Amniotic stem cell (primary cell): ENCODE measurements at regions not wholly inside any gene's neighbourhood (a gene's known extent, or its start where the extent isn't known, plus 50 kb on each side); places are given as distances from the start of the nearest gene placed in this dataset.

ENCODE experiments used
- DNase-seq: peaks from one replicate; lab custom pipeline; 2025; lab: John Stamatoyannopoulos, UW

DNA sequence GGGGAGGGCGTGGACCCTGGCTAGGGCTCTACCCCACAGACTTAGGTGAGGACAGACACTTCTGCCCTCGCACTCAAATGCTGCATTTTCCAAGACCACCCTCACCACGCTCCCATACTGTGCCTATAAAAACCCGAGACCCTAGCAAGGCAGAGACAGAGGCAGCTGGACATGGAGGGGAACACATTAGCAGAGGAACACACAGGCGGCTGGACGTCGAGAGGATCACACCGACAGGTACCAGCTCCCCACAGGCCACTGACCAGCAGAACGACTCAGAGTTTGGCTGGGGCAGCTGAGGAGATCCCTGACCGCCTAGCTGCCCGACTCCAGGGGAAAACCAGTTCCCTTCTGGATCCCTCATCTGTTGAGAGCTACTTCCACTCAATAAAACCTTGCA lies 338.2 kb upstream of the SMIM30 start:
- DNase-seq = no peak

DNA sequence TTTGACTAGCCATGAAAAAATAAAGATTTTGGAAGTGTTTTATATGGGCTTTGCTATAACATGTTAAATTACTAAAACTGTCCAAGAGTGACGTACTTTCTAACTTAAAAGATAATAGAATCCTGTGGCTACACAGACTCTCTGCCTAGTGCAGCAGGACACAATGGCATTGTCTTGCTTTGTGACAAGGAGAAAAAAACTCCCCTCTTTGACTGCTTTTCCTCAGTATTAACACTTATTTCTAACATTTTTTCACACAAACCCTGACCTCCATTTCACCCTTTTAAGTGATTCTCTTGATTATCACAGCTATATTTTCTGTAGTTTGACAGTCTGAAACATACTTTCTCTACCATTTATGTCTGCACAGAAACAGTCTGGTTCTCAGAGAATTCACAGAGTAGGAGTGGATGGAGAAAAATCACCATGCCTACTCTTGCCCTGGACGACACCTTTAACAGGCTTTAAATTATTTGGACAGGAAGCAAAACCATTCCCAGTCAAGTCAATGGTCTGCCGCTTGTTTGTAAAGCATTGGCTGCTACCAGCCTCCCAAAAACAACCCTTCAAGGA lies 336.3 kb upstream of the SMIM30 start:
- no peak for DNase-seq

DNA sequence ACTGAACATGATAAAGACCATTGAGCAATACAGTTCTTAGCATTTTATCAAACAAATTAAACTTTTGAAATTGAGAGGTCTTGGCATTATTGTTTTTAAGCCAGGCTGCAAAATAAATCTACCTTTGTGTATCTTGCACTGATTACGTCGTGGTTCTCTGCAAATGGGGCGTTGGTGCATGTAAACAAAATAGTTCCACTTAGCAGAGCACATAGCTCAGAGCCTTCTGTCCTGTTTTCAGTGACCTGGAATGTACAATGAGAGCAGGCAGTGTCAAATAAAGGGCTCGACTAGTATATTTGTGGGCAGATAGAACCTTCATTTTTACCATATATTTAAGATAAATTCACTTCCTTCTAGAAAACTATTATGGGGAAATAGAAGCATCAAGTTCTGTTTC lies 333.9 kb upstream of the SMIM30 start:
- no peak for DNase-seq

DNA sequence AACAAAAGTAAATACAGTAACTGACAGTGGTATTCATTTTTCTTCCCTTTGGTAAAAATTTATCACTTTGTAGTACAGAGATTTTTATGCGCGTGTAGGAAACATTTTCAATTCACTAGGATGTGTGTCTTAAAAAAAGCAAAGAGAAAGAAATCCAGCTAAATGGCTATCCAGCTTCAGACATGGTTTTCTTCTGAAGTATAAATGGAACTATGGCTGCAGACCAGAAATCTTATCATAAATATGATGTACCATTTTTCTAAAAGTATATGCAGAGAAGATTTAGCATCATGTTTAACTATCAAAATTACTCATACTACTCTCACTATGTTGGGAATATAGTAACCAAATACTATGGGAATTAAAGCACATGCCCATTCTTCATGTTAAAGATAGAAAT lies 328.4 kb upstream of the SMIM30 start:
- no peak for DNase-seq

DNA sequence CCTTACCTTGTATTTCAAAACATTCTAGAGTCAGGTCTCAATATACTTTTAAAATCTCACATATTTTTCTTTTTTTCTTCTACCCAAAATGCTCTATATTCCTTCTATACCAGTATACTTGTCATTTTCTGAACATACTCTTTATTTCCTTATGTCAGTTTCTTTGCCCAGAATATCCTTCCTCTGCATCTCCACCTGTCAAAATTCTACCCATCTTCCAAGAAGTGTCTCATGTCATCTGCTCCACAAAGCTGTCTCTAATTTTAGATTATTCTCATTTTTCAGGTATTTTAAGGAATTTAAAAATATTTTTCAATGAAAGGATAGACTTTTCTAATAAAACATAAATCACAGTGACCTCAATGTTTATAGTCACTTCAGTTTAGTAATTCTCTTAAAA lies 328.0 kb upstream of the SMIM30 start:
- no peak for DNase-seq

DNA sequence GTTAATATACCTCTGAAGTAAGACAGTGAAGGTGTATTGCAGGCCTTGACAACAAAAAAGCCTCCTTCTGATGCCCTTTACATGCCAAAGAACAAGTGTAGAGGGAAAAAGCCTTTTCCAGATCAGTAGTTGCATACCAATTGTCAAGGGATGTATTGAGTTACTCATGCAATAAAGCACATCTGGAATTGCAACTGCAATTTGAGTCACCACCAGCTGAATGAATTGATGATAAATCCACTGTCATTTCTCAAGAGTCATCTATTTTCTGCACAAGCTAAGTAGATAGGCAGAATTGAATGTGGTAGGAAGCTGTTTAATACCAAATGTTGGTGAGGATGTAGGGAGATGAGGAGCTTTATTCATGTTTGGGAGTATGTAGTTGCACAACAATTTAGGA lies 325.9 kb upstream of the SMIM30 start:
- DNase-seq = no peak

DNA sequence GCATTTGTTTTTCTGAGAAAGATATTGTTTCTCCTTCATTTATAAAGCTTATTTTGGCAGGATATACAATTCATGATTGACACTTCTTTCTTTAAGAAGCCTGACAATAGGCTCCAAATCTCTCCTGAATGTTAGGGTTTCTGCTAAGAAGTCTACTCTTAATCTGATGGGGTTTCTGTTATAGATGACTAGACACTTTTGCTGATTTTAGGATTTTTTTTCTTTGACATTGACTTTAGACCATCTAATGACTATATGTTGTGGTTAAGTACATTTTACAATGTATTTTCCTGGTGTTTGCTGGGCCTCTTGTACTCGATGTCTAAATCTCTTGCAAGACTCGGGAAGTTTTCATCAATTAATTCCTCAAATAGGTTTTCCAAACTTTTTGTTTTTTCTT lies 321.8 kb upstream of the SMIM30 start:
- DNase-seq = no peak

DNA sequence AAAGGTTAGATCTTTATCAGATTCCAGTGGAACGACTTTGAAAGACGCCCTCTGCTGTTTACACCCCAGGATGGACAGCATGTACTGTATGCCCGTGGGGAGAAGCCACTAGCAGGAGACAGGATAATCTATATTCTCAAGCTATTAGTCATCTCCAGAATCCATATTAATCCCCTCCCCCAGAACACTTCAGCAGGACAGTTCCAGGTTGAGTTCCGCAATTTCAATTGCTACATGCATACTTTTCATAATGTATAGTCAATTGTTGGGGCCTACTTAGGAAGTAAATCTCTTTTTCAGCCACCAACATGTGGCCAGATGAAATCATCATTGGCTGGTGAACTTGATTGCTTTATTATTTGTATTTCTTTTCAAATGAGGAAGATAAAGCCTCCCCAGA lies 313.1 kb upstream of the SMIM30 start:
- DNase-seq = no peak

DNA sequence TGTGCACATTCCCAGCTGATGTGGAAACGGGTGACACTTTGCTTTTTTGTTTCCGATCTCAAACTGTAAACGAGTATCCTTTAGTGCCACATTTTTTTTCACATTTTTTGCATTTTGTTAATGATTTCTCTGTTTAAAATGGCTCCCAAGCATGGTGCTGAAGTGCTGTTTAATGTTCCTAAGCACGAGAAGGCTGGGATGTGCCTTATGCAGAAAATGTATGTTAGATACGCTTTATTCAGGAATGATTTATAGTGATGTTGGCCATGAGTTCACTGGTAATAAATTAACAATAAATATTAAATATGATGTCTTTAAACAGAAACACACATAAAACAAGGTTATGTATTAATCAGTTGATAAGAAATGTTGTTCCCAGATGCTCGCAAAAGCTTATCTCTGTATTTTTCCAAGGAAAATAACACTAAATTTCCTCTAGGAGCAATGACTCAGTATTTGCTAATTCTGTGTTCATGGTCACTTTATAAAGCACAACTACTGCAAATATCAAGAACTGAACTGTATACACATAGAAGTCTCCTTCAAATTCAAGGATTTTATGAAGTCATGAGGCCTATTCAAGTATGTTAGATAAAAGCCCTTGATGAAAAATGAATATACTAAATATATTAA lies 305.9 kb upstream of the SMIM30 start:
- DNase-seq = no peak

DNA sequence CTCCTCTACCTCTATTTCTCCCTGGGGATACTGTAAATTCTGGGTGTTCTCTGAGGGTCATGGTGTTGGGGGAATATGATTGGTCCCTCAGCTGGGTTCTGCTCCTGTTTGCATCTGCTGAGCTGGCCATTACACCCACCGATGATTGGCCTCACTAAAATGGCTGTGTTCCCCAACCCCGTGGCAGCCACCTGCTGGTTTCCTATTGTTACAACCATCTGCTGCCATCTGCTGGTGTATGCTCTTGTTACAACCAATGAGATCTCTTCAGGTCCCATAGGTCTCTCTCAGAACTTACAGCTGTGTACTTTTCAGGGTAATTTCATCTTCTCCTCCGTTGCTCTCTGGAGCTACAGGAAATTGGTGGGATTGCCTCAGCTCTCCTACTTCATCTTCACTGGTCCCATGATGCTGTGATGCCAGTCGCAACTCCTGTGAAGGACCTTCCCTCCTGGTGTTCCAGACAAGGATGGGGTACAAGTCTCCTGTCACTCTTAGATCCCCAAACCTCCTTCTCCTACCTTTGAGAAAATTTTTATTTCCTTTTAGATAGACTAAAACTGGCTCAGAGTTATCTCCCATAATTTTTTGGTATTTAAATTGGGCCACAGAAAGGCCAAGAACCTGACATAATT lies 303.5 kb upstream of the SMIM30 start:
- peak; percentile 87 for DNase-seq

DNA sequence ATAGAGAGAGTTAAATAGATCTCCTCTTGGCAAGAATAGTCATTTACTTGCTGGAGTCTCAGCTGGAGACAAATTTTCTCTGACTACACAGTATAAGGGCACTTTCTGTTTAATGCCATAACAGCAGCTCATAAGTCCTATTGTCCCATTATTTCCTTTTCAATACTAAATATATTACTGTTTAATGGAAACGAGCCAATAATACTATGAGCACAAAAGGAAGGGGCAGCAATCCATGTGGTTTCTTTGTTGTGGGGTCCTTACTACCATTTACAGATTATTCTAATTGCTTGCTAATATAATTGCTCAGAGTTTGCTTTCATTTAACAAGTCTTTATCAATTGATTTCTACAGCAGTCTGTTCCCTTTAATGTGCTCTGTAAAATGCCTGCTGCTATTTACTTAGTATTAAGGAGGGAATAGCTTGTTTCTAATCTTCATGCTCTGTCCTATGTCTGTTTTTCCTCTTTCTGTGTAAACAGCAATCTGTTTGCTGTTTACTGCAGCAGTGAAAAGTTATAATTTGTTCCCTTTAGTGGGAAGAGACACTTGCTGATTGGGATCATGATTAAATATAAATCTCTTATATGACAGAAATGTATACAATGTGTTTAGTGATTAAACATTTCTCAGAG lies 296.2 kb upstream of the SMIM30 start:
- DNase-seq = no peak

DNA sequence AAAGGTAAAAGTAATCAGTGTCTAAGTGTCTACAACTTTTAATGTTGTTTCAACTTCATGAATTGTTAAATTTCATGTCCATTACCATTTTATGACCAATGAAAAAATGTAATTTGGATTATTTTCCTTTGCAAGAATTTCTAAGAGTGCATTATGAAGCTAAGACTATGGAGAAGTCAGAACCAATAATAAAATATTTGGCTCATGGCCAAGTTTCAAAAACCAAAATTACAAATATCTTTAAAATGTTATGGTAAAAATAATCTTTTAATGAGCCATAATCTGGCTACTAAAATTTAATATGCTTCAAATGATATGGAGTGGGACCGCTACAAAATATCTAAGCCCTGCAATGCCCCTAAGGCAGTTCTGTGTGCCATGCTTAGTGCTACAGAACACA lies 294.1 kb upstream of the SMIM30 start:
- no peak for DNase-seq

DNA sequence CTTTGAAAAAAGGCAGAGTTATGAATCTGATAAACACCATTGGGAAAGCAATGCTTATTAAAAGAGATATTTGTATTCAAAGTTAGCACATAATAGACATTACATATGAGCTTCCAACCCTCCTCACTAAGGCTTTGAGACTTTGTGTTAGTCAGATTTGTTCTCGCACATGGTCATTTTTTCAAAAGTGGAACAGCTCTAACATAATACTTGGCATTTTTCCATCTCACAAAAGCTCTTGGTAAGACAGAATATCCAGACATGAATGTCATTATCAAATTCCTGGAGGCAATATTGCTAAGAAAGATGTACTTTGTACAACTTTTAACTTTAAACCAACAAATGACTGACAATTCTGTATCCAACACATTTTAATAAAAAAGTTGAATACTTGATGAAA lies 292.4 kb upstream of the SMIM30 start:
- no peak for DNase-seq

DNA sequence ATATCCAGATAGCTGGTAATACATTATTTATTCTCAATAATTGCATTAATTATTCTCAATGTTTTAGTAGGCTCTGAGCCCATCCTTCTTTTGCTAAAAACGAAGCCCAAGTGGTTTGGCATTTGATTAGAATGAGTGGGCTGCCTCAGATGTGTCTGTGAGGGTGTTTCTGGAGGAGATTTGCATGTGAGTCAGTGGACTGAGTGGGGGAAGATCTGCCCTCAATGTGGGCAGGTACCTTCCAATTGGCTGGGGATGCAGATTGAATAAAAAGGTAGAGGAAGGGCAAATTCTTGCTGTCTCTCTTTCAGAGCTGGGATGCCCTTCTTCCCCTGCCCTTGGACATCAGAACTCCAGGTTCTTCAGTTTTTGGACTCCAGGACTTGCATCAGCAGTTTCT lies 290.6 kb upstream of the SMIM30 start:
- DNase-seq = no peak

DNA sequence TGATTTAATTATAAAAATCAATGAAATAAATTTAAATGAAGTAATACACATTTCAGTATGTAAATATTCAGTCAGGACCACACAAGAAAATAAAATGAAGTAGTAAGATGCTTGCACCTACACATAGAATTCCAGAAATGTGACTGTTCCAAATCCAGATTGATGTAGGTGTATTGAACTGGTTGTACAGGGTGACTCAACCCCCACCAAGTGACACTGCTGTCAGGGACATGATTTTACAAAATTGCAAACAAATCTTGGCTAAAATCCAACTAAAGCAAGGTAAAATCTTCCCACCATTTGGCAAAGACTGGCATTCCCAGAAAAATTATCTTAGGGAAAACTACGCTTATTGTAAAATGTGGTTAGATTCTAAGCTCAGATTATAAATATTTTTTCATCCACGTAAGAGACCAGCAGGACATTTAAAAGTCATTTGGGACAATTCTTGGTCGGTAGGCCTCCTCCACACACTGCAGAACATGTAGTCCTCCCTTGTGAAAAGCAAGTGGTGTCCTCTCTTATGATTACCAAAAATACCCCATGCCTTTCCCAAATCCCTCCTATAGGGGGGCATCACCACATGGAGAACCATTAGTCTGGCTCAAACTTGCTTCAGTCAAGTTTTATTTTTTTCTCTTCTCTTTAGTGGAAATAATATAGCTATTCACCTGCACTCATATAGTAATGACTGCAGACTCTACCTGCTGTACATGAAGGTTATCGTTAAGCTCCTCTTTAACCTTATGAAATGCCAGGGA lies 287.1 kb upstream of the SMIM30 start:
- no peak for DNase-seq

DNA sequence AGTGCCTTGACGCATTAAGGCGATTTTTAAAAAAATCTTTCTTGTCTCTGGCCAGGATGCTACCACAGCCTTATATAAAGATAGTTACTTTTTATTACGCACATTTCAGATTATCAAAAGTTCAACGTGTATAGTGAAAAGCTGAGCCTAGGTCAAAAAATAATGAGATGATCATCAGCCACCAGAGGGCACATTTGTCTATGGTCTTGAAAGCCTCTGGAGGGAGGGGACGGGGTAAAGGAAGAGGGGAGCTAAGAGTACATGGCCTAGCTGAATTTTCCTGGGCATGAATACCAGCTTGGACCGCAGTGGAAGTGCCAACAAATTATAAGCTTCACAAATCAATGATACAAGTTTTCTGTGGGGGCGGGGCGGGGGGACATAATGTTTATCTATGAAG lies 285.9 kb upstream of the SMIM30 start:
- DNase-seq = no peak

DNA sequence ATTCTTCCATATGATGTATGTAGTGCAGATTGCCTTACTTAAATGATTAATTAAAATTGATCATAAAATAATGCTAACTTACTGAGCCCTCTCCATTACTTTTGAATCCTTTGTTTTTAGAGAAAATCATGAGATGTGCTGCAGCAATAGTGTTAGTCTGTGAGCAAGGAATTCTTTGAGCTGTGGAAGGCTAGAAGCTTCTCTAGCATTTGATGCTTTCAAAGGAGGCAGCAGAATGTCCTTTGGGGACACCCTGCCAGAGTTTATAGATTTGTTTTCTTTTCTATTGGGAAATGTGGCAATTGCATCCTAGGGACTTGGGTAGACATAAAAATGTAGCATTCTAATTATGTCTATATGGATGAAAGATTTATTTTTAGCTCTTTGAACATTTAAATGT lies 284.1 kb upstream of the SMIM30 start:
- no peak for DNase-seq

DNA sequence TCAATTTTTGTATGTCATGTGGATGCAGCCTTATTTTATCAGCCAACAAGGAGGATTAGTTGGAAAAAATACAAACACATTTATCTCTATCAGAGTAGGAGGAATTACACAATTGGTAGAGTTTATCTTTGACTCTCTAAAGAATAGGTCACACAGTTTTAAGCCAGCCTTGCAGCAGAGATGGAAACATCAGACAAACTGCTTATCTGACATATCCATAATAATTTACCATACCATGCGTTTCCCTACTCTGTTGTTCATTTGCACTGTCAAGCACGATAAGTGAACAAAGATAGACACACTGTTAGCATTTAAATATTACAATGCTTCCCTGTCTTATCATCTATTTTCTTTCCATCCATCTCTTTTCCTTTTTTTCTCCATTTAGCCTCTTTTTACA lies 283.7 kb upstream of the SMIM30 start:
- DNase-seq = no peak

DNA sequence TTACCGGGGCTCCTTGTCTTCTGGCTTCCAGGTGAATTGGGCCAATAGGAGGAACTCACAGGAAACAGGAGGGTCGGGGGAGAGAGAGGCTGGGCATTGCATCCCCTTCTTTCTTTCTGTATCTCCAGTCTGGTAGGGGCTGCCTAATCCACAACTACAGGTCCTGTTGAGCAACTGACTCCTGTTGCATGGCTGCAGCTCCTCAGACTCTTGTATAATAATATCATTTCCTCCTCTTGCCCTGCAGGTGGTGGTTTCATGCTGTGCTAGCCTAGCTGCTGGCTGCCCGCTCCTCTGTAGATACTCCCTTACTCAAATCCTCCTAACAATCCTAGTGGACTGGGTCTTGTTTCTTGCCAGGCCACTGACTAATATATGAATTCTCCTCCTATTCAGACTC lies 276.5 kb upstream of the SMIM30 start:
- DNase-seq = no peak

DNA sequence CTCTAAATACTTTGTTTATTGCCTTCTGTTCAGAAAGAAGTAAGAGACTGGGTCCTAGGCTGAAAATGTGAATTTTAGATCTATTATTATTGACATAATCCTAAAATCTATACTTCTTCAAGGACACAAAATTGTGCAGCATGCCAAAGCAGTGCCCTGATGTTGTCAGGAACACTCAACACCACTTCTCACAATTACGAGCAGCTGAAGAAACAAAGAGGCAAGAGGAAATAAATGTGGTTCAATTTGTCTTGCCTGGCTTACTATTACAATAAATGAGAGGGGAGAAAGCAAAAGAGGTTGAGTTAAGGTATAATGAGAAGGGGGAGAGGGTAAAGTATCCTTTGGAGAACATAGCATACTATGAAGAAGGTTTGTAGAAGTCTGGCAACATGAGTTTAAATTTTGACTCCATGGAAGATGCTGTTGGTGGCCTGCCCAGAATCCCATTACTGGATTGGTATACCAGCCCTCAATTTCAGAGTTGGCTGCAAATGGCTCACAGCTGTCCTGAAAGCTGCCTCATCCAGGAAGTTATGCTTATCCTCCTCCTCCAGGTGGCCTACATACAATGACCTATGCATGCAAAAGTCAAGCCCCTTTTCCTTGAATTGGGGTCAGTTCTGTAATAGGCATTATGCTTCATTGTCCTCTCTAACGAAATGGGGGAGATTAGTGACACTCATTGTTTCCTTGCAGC lies 274.6 kb upstream of the SMIM30 start:
- DNase-seq = no peak

DNA sequence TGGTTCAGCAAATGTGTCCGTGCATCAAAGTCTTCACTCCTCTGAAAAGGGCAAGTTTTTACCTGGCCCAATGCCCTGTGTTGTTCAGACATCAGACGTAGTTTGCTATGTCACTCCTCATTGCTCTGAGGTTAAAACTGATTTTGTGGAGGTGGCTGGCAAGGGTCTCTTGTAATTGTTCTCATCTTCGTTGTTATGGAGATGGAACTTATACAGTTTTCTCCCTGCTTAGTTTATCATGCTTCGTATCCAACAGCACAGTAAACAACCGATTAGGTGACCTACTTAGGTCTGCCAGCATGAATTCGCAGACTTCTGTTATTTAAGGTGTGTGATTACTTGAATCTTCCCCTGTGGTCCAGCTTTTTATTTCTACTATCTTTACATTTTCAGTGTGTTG lies 274.1 kb upstream of the SMIM30 start:
- DNase-seq = no peak

DNA sequence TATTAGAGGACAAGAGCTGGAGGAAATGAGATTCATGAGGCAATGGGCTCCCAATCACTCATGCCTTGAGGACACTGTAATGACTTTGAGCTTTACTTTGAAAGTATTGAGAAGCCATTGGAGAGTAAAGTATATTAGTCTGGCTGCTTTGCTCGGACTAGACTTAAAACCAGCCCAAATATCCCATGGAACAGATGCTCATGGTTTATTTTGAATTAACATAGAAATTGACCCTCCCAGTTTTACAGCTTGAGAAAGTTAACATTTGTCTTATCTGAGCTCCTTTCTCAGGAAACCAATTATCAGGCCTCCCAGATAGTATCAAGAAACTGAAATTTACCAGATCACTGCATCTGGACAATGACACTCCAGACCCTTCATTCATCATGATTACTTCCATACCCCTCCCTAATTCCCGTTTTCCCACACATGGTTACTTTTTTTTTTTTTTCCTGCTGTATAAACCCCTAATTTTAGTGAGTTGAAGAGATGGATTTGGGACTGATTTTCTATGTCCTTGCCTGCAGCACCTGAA lies 270.8 kb upstream of the SMIM30 start:
- DNase-seq = no peak
